A549 (cell line): ENCODE measurements at regions not wholly inside any gene's neighbourhood (a gene's known extent, or its start where the extent isn't known, plus 50 kb on each side); places are given as distances from the start of the nearest gene placed in this dataset.

ENCODE experiments used
- ATAC-seq, 2 experiments: fragments of 200-7000 bp in 1 of 2; fragments of >200 bp in 1 of 2; cut with Nextera tagmentation in 1 of 2; cut with Tn5 transposase in 1 of 2; 3 replicates each; pipeline versions ENCODE4 v1.8.0 to v1.9.1; 2018 to 2020; ENCODE audit warnings: mild to moderate bottlenecking in 1 of 2, moderate library complexity in 1 of 2
- CTCF ChIA-PET: fragments of 300-600 bp; sonication (Branson Sonifier 250); formaldehyde crosslinking; extraction: SDS; loops from one replicate; lab custom pipeline; 2021; ENCODE audit warnings: antibody characterized with exemption, inconsistent platforms; lab: Yijun Ruan, JAX
- POLR2A ChIA-PET: fragments of 350-600 bp; formaldehyde crosslinking; extraction: SDS; loops from one replicate; lab custom pipeline; 2021; ENCODE audit warnings: antibody characterized with exemption, inconsistent platforms; lab: Yijun Ruan, JAX
- DNase-seq, 2 experiments: peaks; one replicate each; pipeline versions ENCODE4 v3.0.0 to v3.0.0-alpha.2; 2011 to 2016; ENCODE audit warnings: low read depth in 1 of 2, low spot score in 1 of 2
- FAIRE-seq: peaks from 2 replicates; lab custom pipeline; 2011; peaks lifted over from hg19 to GRCh38; lab: Jason Lieb, UNC
- H3K27ac ChIP-seq, 2 experiments: fragments of >200 bp; sonication (Bioruptor Twin); formaldehyde crosslinking; 3 replicates each; pipeline ENCODE4 v1.5.1; 2016 to 2017
- H3K4me1 ChIP-seq: fragments of >200 bp; sonication (Bioruptor Twin); formaldehyde crosslinking; 3 replicates; pipeline ENCODE4 v1.6.1; 2016
- H3K4me2 ChIP-seq: fragments of >200 bp; sonication (Bioruptor Twin); formaldehyde crosslinking; 3 replicates; pipeline ENCODE4 v1.6.1; 2016
- H3K4me3 ChIP-seq: fragments of >200 bp; sonication (Bioruptor Twin); formaldehyde crosslinking; 3 replicates; pipeline ENCODE4 v1.5.1; 2016
- H3K9me3 ChIP-seq: fragments of >200 bp; sonication (Bioruptor Twin); formaldehyde crosslinking; 3 replicates; pipeline ENCODE4 v1.6.1; 2016
- BHLHE40 ChIP-seq: IDR thresholded peaks from 2 replicates; pipeline ENCODE4 v1.6.1; 2012; ENCODE audit warnings: low read depth, low read length, inconsistent platforms
- CBX8 ChIP-seq: fragments of 200-600 bp; sonication (generic); IDR thresholded peaks from 2 replicates; pipeline ENCODE4 v1.6.1; 2016
- CHD4 ChIP-seq: fragments of 200-600 bp; sonication (generic); IDR thresholded peaks from 2 replicates; pipeline ENCODE4 v1.6.1; 2016; ENCODE audit warnings: antibody characterized with exemption, mild to moderate bottlenecking, borderline replicate concordance
- FOSL2 ChIP-seq, 2 experiments: fragments of 450-650 bp in 1 of 2; fragments of >200 bp in 1 of 2; sonication (Bioruptor Twin) in 1 of 2; formaldehyde crosslinking; IDR thresholded peaks; 2 replicates each; pipeline versions ENCODE4 v1.5.0 to v1.6.1; 2016 to 2020; ENCODE audit warnings: mild to moderate bottlenecking in 1 of 2, moderate library complexity in 1 of 2
- GATA3 ChIP-seq: IDR thresholded peaks from 2 replicates; pipeline ENCODE4 v1.6.1; 2012; ENCODE audit warnings: borderline replicate concordance
- HOXB5 ChIP-seq: fragments of 250-450 bp; sonication (Bioruptor Pico); IDR thresholded peaks from 2 replicates; pipeline ENCODE4 v1.5.0; 2020; ENCODE audit warnings: mild to moderate bottlenecking, moderate library complexity
- JUN ChIP-seq, 2 experiments: fragments of >200 bp; sonication (Bioruptor Twin); formaldehyde crosslinking; IDR thresholded peaks; 2 replicates in 1 of 2; 3 replicates in 1 of 2; pipeline ENCODE4 v1.6.1; 2016 to 2017
- JUNB ChIP-seq: fragments of >200 bp; sonication (Bioruptor Twin); formaldehyde crosslinking; IDR thresholded peaks from 2 replicates; pipeline ENCODE4 v1.6.1; 2016
- KDM1A ChIP-seq: fragments of 200-600 bp; sonication (generic); IDR thresholded peaks from 2 replicates; pipeline ENCODE4 v1.6.1; 2016; ENCODE audit warnings: low read depth, mild to moderate bottlenecking
- KDM5A ChIP-seq: fragments of 200-600 bp; sonication (generic); IDR thresholded peaks from 2 replicates; pipeline ENCODE4 v1.6.1; 2016; ENCODE audit warnings: antibody characterized with exemption, mild to moderate bottlenecking
- MAFK ChIP-seq: fragments of 450-650 bp; IDR thresholded peaks from 2 replicates; pipeline ENCODE4 v1.6.1; 2014; ENCODE audit not compliant: partially characterized antibody
- MAZ ChIP-seq: fragments of 150-350 bp; IDR thresholded peaks from 2 replicates; pipeline ENCODE4 v1.6.1; 2014; ENCODE audit warnings: antibody characterized with exemption, low read depth, low read length, borderline replicate concordance
- NFE2L2 ChIP-seq: fragments of 150-350 bp; conservative IDR thresholded peaks from 2 replicates; pipeline ENCODE4 v1.6.1; 2014; ENCODE audit warnings: low read length
- NPAS2 ChIP-seq: fragments of 250-450 bp; sonication (Bioruptor Pico); IDR thresholded peaks from 2 replicates; pipeline ENCODE4 v1.8.0; 2022; ENCODE audit warnings: mild to moderate bottlenecking, moderate library complexity, borderline replicate concordance
- PBX3 ChIP-seq: IDR thresholded peaks from 2 replicates; pipeline ENCODE4 v1.6.1; 2012
- RFX5 ChIP-seq: fragments of 450-650 bp; IDR thresholded peaks from 2 replicates; pipeline ENCODE4 v1.7.1; 2014; ENCODE audit warnings: antibody characterized with exemption, mild to moderate bottlenecking, moderate library complexity
- SREBF2 ChIP-seq: fragments of 450-650 bp; IDR thresholded peaks from 2 replicates; pipeline ENCODE4 v1.6.1; 2014; ENCODE audit warnings: mild to moderate bottlenecking, moderate library complexity
- ZFP36 ChIP-seq: fragments of 450-650 bp; IDR thresholded peaks from 2 replicates; pipeline ENCODE4 v1.6.1; 2014; ENCODE audit warnings: borderline replicate concordance; ENCODE audit not compliant: partially characterized antibody
- ZNF302 ChIP-seq: fragments of 250-450 bp; sonication (Bioruptor Pico); IDR thresholded peaks from 2 replicates; pipeline ENCODE4 v1.9.0; 2021; ENCODE audit warnings: inconsistent platforms, mild to moderate bottlenecking, moderate library complexity
- WGBS: methylation state at CpG from one replicate; pipeline ENCODE4 v1.1.6; 2017; ENCODE audit errors: missing lambda C conversion rate; 5-methylcytosine and 5-hydroxymethylcytosine counted together
- TF ChIP-seq, protein P1 (sequence below): fragments of 250-450 bp; sonication (Bioruptor Pico); IDR thresholded peaks from 2 replicates; pipeline ENCODE4 v1.5.0; 2020; ENCODE audit warnings: low read depth, mild to moderate bottlenecking, moderate library complexity
- TF ChIP-seq, protein P2 (sequence below): IDR thresholded peaks from 2 replicates; pipeline ENCODE4 v1.6.1; 2012; ENCODE audit warnings: low read depth, borderline replicate concordance

GRCh38 chr4:151876381-151876988 lies 115.7 kb upstream of the GATB start:
- no peaks in the 10 kb centered on the region for H3K4me1 ChIP-seq
- H3K4me3 ChIP-seq: no peak overlapping the region
- no peak for ATAC-seq
- H3K4me2 ChIP-seq: no peak overlapping the region
- TF ChIP-seq, protein P1, sequence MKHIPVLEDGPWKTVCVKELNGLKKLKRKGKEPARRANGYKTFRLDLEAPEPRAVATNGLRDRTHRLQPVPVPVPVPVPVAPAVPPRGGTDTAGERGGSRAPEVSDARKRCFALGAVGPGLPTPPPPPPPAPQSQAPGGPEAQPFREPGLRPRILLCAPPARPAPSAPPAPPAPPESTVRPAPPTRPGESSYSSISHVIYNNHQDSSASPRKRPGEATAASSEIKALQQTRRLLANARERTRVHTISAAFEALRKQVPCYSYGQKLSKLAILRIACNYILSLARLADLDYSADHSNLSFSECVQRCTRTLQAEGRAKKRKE: no peak
- TF ChIP-seq KDM5A (no peak), HOXB5 (CRISPR knock-in tag) (no peak), NPAS2 (no peak), JUNB (no peak), ZNF302 (CRISPR knock-in tag) (no peak), RFX5 (no peak), JUN (IDR thresholded peaks at IDR 0.05) (no peak), MAFK (no peak)
- no peak for FAIRE-seq
- H3K9me3 ChIP-seq: no peaks in the 10 kb centered on the region
- ChIA-PET CTCF (interaction anchor here (0.6 kb wide), 2 partner anchors 584 to 879 kb away, joined by 3 read pairs; no protein-coding TSS in a partner anchor), POLR2A (no interaction called here)
- DNase-seq: no peak
- 39% methylated on average over 3 of the region's 3 CpGs for WGBS
- no peak overlapping the region for H3K27ac ChIP-seq

- FAIRE-seq (no peak), DNase-seq (no peak), ATAC-seq (no peak)
- ChIA-PET POLR2A (no interaction called here), CTCF (no interaction called here)
- TF ChIP-seq FOSL2 (IDR thresholded peaks at IDR 0.05) (no peak), FOSL2 (CRISPR knock-in tag; IDR thresholded peaks at IDR 0.05) (no peak), BHLHE40 (no peak), KDM1A (no peak), CBX8 (no peak), KDM5A (no peak), ZFP36 (no peak), PBX3 (no peak), MAZ (no peak)
- TF ChIP-seq, protein P2, sequence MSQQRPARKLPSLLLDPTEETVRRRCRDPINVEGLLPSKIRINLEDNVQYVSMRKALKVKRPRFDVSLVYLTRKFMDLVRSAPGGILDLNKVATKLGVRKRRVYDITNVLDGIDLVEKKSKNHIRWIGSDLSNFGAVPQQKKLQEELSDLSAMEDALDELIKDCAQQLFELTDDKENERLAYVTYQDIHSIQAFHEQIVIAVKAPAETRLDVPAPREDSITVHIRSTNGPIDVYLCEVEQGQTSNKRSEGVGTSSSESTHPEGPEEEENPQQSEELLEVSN: no peak
- no peak overlapping the region for H3K27ac ChIP-seq
- no peaks in the 10 kb centered on the region for H3K4me1 ChIP-seq
- no peak overlapping the region for H3K4me2 ChIP-seq
- no peak overlapping the region for H3K4me3 ChIP-seq
- 52% methylated on average over 3 of the region's 3 CpGs for WGBS
- no peaks in the 10 kb centered on the region for H3K9me3 ChIP-seq
Measured at GRCh38 chr4:151874328-151874727, 113.5 kb upstream of the GATB start.

DNA sequence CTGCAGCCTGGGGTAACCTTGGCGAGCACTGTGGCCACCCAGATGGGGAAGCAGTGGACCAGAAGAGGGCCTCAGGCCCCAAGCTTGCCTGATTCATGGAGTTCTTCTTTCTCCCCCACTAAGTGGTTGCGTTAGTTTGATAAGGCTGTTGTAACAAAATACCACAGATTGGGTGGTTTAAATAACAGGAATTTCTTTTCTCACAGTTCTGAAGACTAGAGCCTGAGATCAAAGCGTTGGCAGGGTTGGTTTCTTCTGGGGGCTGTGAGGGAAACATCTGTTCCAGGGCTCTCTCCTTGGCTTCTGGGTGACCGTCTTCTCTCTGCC lies 105.7 kb upstream of the GATB start:
- Histone ChIP-seq H3K9me3 (no peaks in the 10 kb centered on the region), H3K27ac (no peak overlapping the region), H3K4me3 (no peak overlapping the region), H3K4me2 (no peak overlapping the region), H3K4me1 (no peaks in the 10 kb centered on the region)
- TF ChIP-seq CHD4: no peak
- no peak for TF ChIP-seq GATA3
- no peak for TF ChIP-seq NFE2L2
- no peak for TF ChIP-seq SREBF2
- DNase-seq (no peak), FAIRE-seq (no peak), ATAC-seq (no peak)
- ChIA-PET CTCF (no interaction called here), POLR2A (no interaction called here)
- 41% methylated on average over 4 of the region's 4 CpGs for WGBS
